ENCODE measurements at regions not wholly inside any gene's neighbourhood (a gene's known extent, or its start where the extent isn't known, plus 50 kb on each side); places are given as distances from the start of the nearest gene placed in this dataset.

DNA sequence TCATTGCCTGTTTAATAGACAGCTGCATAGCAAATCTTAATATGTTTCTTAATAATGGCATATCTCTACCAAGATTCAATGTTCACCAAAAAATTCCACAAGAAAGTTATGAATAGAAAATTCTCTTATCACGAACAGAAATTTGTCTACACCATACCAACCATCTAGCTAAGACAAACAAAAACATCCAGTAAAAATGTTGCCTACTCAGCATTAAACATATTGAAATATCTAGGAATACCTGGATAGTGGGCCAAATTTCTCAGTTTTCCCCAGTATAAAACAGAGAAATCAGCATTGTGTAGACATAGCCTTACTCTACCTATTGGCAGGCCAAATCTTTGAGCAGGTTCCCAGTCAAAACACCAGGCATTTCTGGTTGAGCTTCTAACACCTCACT is 598.6 kb downstream of the KLHL13 start:
- Histone ChIP-seq H3K36me3 (no peaks in the 10 kb centered on the region), H3K27ac (no peak overlapping the region), H3K4me1 (no peaks in the 10 kb centered on the region), H3K4me3 (no peak overlapping the region), H3K9me3 (no peaks in the 10 kb centered on the region), H3K27me3 (no peaks in the 10 kb centered on the region)
- TF ChIP-seq POLR2AphosphoS5 (IDR thresholded peaks at IDR 0.05) (no peak), EP300 (IDR thresholded peaks at IDR 0.05; ENCODE audit: low read depth) (no peak), POLR2A (IDR thresholded peaks at IDR 0.05) (no peak)
- TF ChIP-seq, protein P1, sequence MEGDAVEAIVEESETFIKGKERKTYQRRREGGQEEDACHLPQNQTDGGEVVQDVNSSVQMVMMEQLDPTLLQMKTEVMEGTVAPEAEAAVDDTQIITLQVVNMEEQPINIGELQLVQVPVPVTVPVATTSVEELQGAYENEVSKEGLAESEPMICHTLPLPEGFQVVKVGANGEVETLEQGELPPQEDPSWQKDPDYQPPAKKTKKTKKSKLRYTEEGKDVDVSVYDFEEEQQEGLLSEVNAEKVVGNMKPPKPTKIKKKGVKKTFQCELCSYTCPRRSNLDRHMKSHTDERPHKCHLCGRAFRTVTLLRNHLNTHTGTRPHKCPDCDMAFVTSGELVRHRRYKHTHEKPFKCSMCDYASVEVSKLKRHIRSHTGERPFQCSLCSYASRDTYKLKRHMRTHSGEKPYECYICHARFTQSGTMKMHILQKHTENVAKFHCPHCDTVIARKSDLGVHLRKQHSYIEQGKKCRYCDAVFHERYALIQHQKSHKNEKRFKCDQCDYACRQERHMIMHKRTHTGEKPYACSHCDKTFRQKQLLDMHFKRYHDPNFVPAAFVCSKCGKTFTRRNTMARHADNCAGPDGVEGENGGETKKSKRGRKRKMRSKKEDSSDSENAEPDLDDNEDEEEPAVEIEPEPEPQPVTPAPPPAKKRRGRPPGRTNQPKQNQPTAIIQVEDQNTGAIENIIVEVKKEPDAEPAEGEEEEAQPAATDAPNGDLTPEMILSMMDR (IDR thresholded peaks at IDR 0.05) = no peak
- DNase-seq = no peak
- 74% methylated on average over 1 of the region's 1 CpG; no CpG with 5 or more reads in 1 of the 2 donors for WGBS, 2 donors (ENCODE audit: low coverage in 1 of 2)
- intact Hi-C loops (cut with DNase I; ENCODE audit: low total_unique reads) = no loop called here
- in situ Hi-C loops (cut with MboI; ENCODE audit: low pct_ligation_motif_present in 1 of 4, low pct_unique_long_range_greater_than_20kb in 1 of 4, low sequenced_read_pairs in 3 of 4) = no loop called here

DNA sequence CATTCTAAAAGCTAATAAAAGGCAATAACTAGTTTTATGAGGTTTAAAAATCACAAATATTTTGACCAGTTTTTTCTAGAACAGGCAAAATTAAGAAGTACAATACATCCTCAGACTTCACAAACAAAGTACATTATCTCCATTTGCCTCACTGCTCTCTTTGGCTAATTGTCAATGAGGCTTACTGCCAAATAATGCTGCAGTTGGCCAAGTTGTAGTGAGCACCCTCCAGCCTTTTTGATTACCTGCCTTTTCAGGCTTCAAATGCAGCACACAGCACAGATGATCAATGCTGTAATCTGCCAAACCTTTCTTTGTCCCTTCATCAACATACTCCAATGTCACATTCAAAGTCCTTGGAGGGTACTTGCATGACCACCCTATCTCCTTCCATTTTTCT is 605.2 kb downstream of the KLHL13 start:
- Histone ChIP-seq H3K27me3 (no peaks in the 10 kb centered on the region), H3K4me1 (no peaks in the 10 kb centered on the region), H3K27ac (no peak overlapping the region), H3K9me3 (no peaks in the 10 kb centered on the region), H3K36me3 (no peaks in the 10 kb centered on the region), H3K4me3 (no peak overlapping the region)
- intact Hi-C loops (cut with DNase I; ENCODE audit: low total_unique reads) (no loop called here), in situ Hi-C loops (cut with MboI; ENCODE audit: low pct_ligation_motif_present in 1 of 4, low pct_unique_long_range_greater_than_20kb in 1 of 4, low sequenced_read_pairs in 3 of 4) (no loop called here)
- DNase-seq = no peak
- TF ChIP-seq EP300 (IDR thresholded peaks at IDR 0.05; ENCODE audit: low read depth) (no peak), POLR2AphosphoS5 (IDR thresholded peaks at IDR 0.05) (no peak)
- TF ChIP-seq, protein P1 (IDR thresholded peaks at IDR 0.05) = no peak

DNA sequence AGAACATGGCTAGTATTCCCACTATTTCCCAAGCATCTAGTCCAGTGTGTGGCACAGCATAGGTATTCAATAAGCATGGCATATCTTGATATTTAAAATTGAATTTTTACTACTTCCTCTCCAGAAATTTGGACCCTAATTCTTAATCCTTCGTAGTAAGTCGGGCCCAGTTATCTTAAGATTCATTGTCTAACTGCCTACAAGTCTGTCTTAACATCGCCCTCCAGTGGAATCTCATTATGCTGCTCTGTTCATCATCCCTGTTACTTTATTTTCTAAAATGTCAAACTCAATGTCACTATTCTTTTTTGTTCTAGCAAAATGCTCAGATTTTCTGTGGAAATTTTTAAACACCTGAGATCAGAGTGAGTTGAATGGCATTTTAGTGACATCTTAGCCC is 606.2 kb downstream of the KLHL13 start:
- intact Hi-C loops (cut with DNase I; ENCODE audit: low total_unique reads) (no loop called here), in situ Hi-C loops (cut with MboI; ENCODE audit: low pct_ligation_motif_present in 1 of 4, low pct_unique_long_range_greater_than_20kb in 1 of 4, low sequenced_read_pairs in 3 of 4) (no loop called here)
- no peaks in the 10 kb centered on the region for H3K36me3 ChIP-seq
- no peak overlapping the region for H3K4me3 ChIP-seq
- no peak overlapping the region for H3K27ac ChIP-seq
- 32% methylated on average over 3 of the region's 3 CpGs; no CpG with 5 or more reads in 1 of the 2 donors for WGBS, 2 donors (ENCODE audit: low coverage in 1 of 2)
- no peaks in the 10 kb centered on the region for H3K27me3 ChIP-seq
- no peaks in the 10 kb centered on the region for H3K9me3 ChIP-seq
- no peaks in the 10 kb centered on the region for H3K4me1 ChIP-seq
- no peak for DNase-seq
- TF ChIP-seq EP300 (IDR thresholded peaks at IDR 0.05; ENCODE audit: low read depth) (no peak), POLR2A (IDR thresholded peaks at IDR 0.05) (no peak)
- TF ChIP-seq, protein P1 (IDR thresholded peaks at IDR 0.05) = no peak

DNA sequence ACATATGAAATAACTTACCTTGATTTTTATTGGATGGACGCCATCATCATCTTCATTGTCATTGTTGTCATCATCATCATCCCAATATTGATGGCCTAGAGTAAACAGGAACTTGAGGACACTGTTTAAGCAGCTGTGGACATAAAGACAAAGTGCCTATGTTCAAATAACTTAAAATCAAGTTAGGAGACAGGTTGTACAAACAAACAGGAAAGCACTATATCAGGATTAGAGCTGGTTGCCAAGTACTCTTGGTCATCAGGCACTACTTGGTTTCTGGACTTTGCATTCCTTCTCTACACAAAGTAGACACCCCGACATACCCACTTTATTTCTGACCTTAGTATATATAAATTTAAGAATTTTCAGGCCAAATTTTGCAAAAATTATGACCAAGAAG is 608.6 kb downstream of the KLHL13 start:
- no peaks in the 10 kb centered on the region for H3K9me3 ChIP-seq
- H3K4me1 ChIP-seq = no peaks in the 10 kb centered on the region
- no peaks in the 10 kb centered on the region for H3K36me3 ChIP-seq
- no peak for TF ChIP-seq POLR2AphosphoS5 (IDR thresholded peaks at IDR 0.05)
- no peak for TF ChIP-seq EP300 (IDR thresholded peaks at IDR 0.05; ENCODE audit: low read depth)
- no peak for TF ChIP-seq POLR2A (IDR thresholded peaks at IDR 0.05)
- TF ChIP-seq, protein P1 (IDR thresholded peaks at IDR 0.05) = no peak
- no peak overlapping the region for H3K4me3 ChIP-seq
- no peaks in the 10 kb centered on the region for H3K27me3 ChIP-seq
- H3K27ac ChIP-seq = no peak overlapping the region
- 43% methylated on average over 2 of the region's 2 CpGs; no CpG with 5 or more reads in 1 of the 2 donors for WGBS, 2 donors (ENCODE audit: low coverage in 1 of 2)
- in situ Hi-C loops (cut with MboI; ENCODE audit: low pct_ligation_motif_present in 1 of 4, low pct_unique_long_range_greater_than_20kb in 1 of 4, low sequenced_read_pairs in 3 of 4) (no loop called here), intact Hi-C loops (cut with DNase I; ENCODE audit: low total_unique reads) (no loop called here)
- DNase-seq = no peak
